HEK293T (cell line): ENCODE measurements at regions not wholly inside any gene's neighbourhood (a gene's known extent, or its start where the extent isn't known, plus 50 kb on each side); places are given as distances from the start of the nearest gene placed in this dataset.

ENCODE experiments used
- ARNT ChIP-seq: fragments of 450-650 bp; IDR thresholded peaks from 2 replicates; pipeline ENCODE4 v1.6.1; 2017; ENCODE audit warnings: mild to moderate bottlenecking
- FOXK2 ChIP-seq: fragments of 450-650 bp; IDR thresholded peaks from 2 replicates; pipeline ENCODE4 v1.6.1; 2016; ENCODE audit warnings: mild to moderate bottlenecking
- FOXM1 ChIP-seq: fragments of 450-650 bp; IDR thresholded peaks from 2 replicates; pipeline ENCODE4 v1.6.1; 2017; ENCODE audit warnings: mild to moderate bottlenecking, borderline replicate concordance
- LEF1 ChIP-seq: fragments of 450-650 bp; IDR thresholded peaks from 2 replicates; pipeline ENCODE4 v1.6.1; 2017; ENCODE audit warnings: mild to moderate bottlenecking, borderline replicate concordance
- NFRKB ChIP-seq: fragments of 450-650 bp; IDR thresholded peaks from 2 replicates; pipeline ENCODE4 v1.6.1; 2016; ENCODE audit warnings: mild to moderate bottlenecking, moderate library complexity
- SP1 ChIP-seq: fragments of 450-650 bp; IDR thresholded peaks from 2 replicates; pipeline ENCODE4 v1.6.1; 2017
- TARDBP ChIP-seq: fragments of 450-650 bp; IDR thresholded peaks from 2 replicates; pipeline ENCODE4 v1.6.1; 2016
- ZNF384 ChIP-seq: fragments of 450-650 bp; IDR thresholded peaks from 2 replicates; pipeline ENCODE4 v1.6.1; 2016

GRCh38 chr1:222970040-222970439, 155.2 kb downstream of the DISP1 start:
- TF ChIP-seq FOXK2 (no peak), ZNF384 (no peak), TARDBP (no peak), NFRKB (no peak), LEF1 (no peak), ARNT (no peak), SP1 (no peak), FOXM1 (no peak)
